H1 (cell line): ENCODE measurements at regions not wholly inside any gene's neighbourhood (a gene's known extent, or its start where the extent isn't known, plus 50 kb on each side); places are given as distances from the start of the nearest gene placed in this dataset.

Experiments
- CTCF ChIP-seq, 3 experiments: IDR thresholded peaks; 1 replicate in 2 of 3; 2 replicates in 1 of 3; pipeline versions ENCODE4 v1.5.1 to v1.6.1; 2011; ENCODE audit warnings: low read length in 3 of 3, mild to moderate bottlenecking in 3 of 3, inconsistent platforms in 2 of 3, low read depth in 1 of 3, moderate library complexity in 1 of 3; ENCODE audit not compliant: insufficient read depth in 1 of 3; ENCODE audit errors: control extremely low read depth in 1 of 3
- EP300 ChIP-seq, 2 experiments: IDR thresholded peaks; 1 replicate in 1 of 2; 2 replicates in 1 of 2; pipeline ENCODE4 v1.6.1; 2011 to 2012; ENCODE audit warnings: low read depth in 2 of 2, low read length in 2 of 2, mild to moderate bottlenecking in 2 of 2, borderline replicate concordance in 1 of 2, inconsistent platforms in 1 of 2, moderate library complexity in 1 of 2
- POLR2A ChIP-seq, 2 experiments: IDR thresholded peaks; 1 replicate in 1 of 2; 2 replicates in 1 of 2; pipeline ENCODE4 v1.6.1; 2011; ENCODE audit warnings: low read depth in 2 of 2, low read length in 2 of 2, mild to moderate bottlenecking in 2 of 2; ENCODE audit errors: control extremely low read depth in 1 of 2
- SRF ChIP-seq: IDR thresholded peaks from 2 replicates; pipeline ENCODE4 v1.6.1; 2011; ENCODE audit warnings: mild to moderate bottlenecking, low read depth, low read length, moderate library complexity

- TF ChIP-seq SRF = no peak
- TF ChIP-seq CTCF (IDR thresholded peaks at IDR 0.05; ENCODE audit: control extremely low read depth in 1 of 3, insufficient read depth in 1 of 3, low read depth in 1 of 3, low read length in 3 of 3) = no peak
- no peak for TF ChIP-seq POLR2A (IDR thresholded peaks at IDR 0.05; ENCODE audit: control extremely low read depth in 1 of 2, low read depth in 2 of 2, low read length in 2 of 2)
- TF ChIP-seq EP300 (IDR thresholded peaks at IDR 0.05; ENCODE audit: borderline replicate concordance in 1 of 2, low read depth in 2 of 2, low read length in 2 of 2) = no peak
These were observed 300.7 kb downstream of the SEC16B start for GRCh38 chr1:177669161-177669560.
